Stimulated activated CD4-positive, alpha-beta T cell treated with anti-CD3 and anti-CD28 coated beads, Interleukin-2, amount 100 ng/mL, for 24 hours (primary cell): ENCODE measurements at regions not wholly inside any gene's neighbourhood (a gene's known extent, or its start where the extent isn't known, plus 50 kb on each side); places are given as distances from the start of the nearest gene placed in this dataset.

Experiments
- DNase-seq, 2 donors: peaks; one replicate each; pipeline ENCODE4 v3.0.0-alpha.2; 2020

DNA sequence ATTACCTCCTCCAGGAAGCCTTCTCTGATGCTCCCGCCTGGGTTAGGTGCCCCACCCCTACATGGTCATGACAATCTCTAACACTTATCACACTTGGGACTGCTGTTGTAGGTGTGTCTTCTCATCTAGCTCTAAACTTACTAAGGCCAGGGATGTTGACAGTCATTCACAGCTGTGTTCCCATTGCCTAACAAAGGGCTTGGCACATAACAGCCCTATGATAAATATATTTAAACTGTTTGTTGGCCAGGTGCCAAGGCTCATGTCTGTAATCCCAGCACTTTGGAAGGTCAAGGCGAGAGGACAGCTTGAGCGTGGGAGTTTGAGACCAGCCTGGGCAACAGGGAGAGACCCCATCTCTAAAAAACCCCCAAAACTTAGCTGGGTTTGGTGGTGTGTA is 98.8 kb upstream of the RGS6 start:
- no peak for DNase-seq

DNA sequence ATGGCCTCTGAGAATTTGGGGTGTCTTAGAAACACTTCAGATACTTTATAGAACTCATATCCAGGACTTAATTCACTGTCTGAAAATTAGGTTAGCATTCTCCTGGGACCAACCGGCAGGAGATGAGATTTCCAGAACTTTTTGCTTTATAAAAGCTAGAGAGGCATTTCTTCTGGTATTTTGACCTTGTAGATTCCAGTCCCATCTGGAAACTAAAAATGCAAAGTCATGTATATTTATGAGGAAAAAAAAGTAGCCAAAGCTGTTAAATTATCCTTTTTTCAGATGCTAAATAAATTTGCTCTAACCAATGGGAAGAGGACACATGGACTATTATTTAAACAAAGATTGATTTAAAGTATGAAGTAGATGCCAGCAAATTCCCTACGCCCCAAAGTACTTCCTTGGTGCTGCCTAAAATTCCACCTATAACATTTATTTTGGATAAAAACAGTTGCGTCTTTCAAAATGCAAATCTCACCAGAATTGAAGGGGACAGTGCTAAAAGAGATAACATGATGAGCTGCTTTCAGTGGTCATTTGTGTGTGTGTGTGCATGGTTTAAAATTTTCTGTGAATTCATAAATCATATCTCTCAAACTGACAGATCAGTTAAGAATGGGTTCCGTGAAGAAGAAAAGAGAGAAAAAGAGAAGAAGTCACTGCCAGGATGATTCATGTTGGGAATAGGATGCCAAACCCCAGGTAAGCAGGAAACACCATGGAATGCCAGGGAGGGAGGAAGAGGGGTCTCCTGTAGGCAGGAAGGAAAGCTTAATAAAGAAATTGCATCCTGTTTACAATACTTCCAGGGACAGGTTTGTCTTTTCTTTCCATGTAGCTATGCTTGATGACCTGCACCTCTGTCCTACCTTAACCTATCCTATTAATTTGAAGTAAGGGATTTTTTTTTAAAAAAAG is 97.7 kb upstream of the RGS6 start:
- DNase-seq = no peak

GRCh38 chr14:71852181-71852580 is 80.0 kb upstream of the RGS6 start:
- DNase-seq = no peak

DNA sequence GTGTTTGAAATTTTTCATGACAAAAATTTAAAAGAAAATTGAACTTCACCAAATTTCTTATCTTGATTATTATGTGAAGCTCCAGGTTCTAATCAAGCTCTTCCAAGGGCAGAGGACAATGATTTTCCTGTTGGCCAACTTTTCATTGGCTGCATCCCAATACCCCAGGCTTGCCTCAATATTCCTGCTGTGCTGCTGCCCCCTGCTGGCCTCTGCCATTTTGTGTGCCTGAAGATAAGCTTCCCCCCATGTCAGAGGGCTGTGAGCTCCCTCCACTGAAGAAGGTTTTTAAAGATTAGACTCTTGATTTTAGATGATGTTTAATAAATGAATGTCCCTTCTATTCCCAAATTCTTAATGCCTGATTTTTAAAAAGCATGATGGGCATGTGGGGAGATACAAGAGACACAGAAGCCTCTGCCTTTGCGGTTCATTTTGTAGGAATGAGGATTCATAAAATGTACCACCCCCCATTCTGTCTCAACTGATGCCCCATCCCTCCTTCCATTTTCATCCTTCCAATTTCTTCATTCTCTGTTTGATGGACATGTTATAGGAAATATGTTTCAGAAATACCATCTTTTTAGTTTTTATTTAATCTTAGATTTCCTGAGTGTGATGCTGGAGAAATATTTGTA is 76.7 kb upstream of the RGS6 start:
- peak; percentile 63 to 77 for DNase-seq

DNA sequence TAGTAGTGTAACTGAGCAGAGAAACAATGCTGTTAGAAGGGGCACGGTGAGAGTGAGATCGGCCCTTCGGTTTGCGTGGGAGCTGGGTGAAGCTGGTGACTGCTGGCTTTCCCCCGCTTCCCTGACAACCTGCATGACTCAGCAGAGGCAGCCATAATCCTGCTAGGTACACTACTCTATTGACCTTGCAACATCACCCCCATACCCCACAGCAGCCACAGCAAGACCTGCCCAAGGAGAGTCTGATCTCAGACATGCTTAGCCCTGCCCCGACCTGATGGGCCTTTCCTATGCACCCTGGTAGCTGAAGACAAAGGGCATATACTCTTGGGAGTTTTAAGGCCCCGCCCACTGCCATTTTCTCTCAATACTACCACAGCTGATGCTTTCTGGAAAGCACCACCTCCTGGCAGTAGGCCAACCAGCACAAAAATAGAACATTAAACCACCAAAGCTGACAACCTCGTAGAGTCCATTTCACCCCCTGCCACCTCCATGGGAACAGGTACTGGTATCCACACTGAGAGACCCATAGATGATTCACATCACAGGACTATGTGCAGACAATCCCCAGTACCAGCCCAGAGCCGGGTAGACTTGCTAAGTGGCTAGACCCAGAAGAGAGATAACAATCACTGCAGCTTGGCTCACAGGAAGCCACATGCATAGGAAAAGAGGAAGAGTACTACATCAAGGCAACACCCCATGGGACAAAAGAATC is 75.9 kb upstream of the RGS6 start:
- DNase-seq = no peak

- DNase-seq = no peak
Observed at GRCh38 chr14:71863049-71863448, 69.2 kb upstream of the RGS6 start.

GRCh38 chr14:71863766-71864165 is 68.5 kb upstream of the RGS6 start:
- DNase-seq = no peak
